PFSK-1 (cell line): ENCODE measurements at regions not wholly inside any gene's neighbourhood (a gene's known extent, or its start where the extent isn't known, plus 50 kb on each side); places are given as distances from the start of the nearest gene placed in this dataset.

Experiments used
- FOXP2 ChIP-seq: optimal IDR thresholded peaks from 2 replicates; pipeline ENCODE3; 2011; ENCODE audit warnings: borderline replicate concordance, control low read depth, inconsistent platforms; ENCODE audit not compliant: insufficient read depth; ENCODE audit errors: extremely low read length, extremely low read depth
- POLR2AphosphoS5 ChIP-seq: IDR thresholded peaks from 2 replicates; pipeline ENCODE4 v1.6.1; 2012; ENCODE audit warnings: low read depth, mild to moderate bottlenecking, control low read depth, low read length, moderate library complexity
- SIN3A ChIP-seq: IDR thresholded peaks from 2 replicates; pipeline ENCODE4 v1.6.1; 2012; ENCODE audit warnings: mild to moderate bottlenecking, low read length, moderate library complexity, borderline replicate concordance; ENCODE audit not compliant: insufficient read depth
- TAF1 ChIP-seq: IDR thresholded peaks from 2 replicates; pipeline ENCODE4 v1.6.1; 2012; ENCODE audit warnings: low read length, control low read depth, borderline replicate concordance; ENCODE audit not compliant: insufficient read depth
- TF ChIP-seq, protein P1 (sequence below), 2 experiments: IDR thresholded peaks; 2 replicates each; pipeline versions ENCODE4 v1.6.1 to v1.8.0; 2011 to 2012; ENCODE audit warnings: low read depth in 2 of 2, low read length in 2 of 2, control low read depth in 1 of 2, inconsistent platforms in 1 of 2, mild to moderate bottlenecking in 1 of 2, moderate library complexity in 1 of 2; ENCODE audit not compliant: insufficient read depth in 1 of 2

DNA sequence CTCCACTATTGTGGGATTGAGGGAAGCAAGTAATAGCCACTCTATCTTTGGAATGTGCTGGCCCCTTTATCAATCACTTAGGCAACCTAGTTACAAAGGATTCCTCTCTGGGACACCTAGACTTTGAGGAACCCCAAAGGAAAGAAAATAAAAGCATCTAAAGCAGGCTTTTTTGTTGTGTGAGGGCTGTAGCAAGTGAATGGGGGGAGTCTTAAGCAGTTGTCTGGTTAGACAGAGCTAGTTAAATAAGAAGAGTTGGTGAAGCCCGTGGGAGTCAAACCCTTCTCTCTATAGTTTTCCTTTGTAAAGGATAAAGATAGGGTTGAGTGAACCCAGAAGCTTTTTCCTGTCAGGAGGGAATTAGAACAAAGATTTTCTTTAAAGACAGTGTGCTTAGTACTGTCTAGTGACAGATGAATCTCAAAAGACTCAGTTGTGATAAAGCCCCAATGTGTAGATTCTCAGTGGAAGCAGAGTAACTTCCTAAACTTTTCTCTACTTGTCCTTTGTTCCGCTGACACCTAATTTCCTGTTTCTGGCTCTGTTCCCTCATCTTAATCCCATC, 63.3 kb downstream of the HDGFL1 start:
- TF ChIP-seq, protein P1, sequence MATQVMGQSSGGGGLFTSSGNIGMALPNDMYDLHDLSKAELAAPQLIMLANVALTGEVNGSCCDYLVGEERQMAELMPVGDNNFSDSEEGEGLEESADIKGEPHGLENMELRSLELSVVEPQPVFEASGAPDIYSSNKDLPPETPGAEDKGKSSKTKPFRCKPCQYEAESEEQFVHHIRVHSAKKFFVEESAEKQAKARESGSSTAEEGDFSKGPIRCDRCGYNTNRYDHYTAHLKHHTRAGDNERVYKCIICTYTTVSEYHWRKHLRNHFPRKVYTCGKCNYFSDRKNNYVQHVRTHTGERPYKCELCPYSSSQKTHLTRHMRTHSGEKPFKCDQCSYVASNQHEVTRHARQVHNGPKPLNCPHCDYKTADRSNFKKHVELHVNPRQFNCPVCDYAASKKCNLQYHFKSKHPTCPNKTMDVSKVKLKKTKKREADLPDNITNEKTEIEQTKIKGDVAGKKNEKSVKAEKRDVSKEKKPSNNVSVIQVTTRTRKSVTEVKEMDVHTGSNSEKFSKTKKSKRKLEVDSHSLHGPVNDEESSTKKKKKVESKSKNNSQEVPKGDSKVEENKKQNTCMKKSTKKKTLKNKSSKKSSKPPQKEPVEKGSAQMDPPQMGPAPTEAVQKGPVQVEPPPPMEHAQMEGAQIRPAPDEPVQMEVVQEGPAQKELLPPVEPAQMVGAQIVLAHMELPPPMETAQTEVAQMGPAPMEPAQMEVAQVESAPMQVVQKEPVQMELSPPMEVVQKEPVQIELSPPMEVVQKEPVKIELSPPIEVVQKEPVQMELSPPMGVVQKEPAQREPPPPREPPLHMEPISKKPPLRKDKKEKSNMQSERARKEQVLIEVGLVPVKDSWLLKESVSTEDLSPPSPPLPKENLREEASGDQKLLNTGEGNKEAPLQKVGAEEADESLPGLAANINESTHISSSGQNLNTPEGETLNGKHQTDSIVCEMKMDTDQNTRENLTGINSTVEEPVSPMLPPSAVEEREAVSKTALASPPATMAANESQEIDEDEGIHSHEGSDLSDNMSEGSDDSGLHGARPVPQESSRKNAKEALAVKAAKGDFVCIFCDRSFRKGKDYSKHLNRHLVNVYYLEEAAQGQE (IDR thresholded peaks at IDR 0.05; ENCODE audit: insufficient read depth in 1 of 2, low read depth in 2 of 2, low read length in 2 of 2) = no peak
- no peak for TF ChIP-seq FOXP2
- no peak for TF ChIP-seq TAF1
- no peak for TF ChIP-seq SIN3A
- no peak for TF ChIP-seq POLR2AphosphoS5

DNA sequence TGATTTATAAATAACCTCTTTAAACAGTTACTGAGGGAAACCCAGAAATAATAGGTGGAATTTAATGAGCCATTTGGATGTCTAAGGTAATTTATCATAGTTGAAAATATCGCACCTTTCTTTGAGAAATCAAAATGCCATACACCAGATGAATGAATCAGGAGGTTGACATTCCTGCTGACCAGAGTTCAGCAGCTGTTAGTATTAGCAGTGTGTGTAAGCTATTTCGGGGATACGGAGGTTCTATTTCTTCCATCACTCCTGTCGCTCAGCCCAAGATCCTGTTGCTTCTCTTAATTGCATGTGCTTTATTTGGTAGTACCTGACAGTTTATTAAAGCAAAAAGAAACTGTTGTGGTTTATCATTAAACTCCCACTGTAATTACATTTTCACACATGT, 67.1 kb downstream of the HDGFL1 start:
- TF ChIP-seq TAF1 (no peak), FOXP2 (no peak), SIN3A (no peak), POLR2AphosphoS5 (no peak)
- TF ChIP-seq, protein P1 (IDR thresholded peaks at IDR 0.05; ENCODE audit: insufficient read depth in 1 of 2, low read depth in 2 of 2, low read length in 2 of 2) = no peak

DNA sequence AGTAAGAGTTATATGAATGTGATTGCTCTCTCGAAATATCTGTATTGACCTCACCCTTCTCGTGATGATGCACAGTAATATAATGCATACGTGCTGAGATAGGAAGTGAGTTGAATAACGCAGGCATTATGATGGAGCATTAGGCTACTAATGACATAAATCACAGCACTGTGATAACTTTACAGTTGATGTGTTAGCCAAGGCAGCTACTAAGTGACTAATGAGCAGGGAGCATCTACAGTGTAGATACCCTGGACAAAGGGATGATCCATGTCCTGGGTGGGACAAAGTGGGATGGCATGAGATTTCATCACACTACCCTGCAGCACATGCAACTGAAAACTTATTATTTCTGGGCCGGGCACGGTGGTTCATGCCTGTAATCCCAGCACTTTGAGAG, 68.4 kb downstream of the HDGFL1 start:
- TF ChIP-seq FOXP2 (no peak), POLR2AphosphoS5 (no peak), SIN3A (no peak), TAF1 (no peak)
- TF ChIP-seq, protein P1 (IDR thresholded peaks at IDR 0.05; ENCODE audit: insufficient read depth in 1 of 2, low read depth in 2 of 2, low read length in 2 of 2) = no peak

DNA sequence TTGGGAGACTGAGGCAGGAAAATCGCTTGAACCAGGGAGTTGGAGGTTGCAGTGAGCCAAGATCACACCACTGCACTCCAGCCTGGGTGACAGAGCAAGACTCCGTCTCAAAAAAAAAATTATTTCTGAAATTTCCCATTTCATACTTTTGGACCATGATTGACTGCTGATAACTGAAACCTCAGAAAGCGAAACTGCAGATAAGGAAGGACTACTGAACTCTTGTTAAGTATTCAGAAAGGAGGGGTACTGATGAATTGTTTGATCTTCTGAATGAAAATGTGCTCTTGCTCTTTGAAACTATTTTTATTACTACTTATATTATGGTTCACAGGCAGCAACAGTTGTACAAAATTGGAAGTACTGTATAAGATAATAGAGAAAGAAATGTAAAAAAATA, 69.0 kb downstream of the HDGFL1 start:
- TF ChIP-seq FOXP2 (no peak), TAF1 (no peak), POLR2AphosphoS5 (no peak), SIN3A (no peak)
- TF ChIP-seq, protein P1 (IDR thresholded peaks at IDR 0.05; ENCODE audit: insufficient read depth in 1 of 2, low read depth in 2 of 2, low read length in 2 of 2) = no peak

DNA sequence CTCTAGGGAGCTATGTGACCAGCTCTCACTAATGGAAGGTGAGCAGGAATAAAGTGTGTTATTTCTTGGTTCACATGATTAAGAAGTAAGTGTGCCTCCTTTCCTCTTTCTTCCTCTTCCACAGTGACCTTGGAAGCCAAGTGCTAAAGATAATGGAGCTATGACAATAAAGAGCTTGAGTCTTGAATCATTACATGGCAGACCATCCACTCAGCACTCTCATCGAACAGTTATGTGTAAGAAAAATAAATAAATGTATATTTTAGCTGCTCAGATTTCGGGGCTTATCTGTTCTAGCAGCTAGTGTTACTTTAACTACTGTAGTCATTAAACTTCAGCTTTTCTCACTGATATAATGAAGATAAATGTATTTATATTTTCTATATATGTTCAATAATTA, 72.9 kb downstream of the HDGFL1 start:
- TF ChIP-seq FOXP2 (no peak), SIN3A (no peak), POLR2AphosphoS5 (no peak), TAF1 (no peak)
- TF ChIP-seq, protein P1 (IDR thresholded peaks at IDR 0.05; ENCODE audit: insufficient read depth in 1 of 2, low read depth in 2 of 2, low read length in 2 of 2) = no peak
